Glomerular visceral epithelial cell (primary cell): ENCODE measurements at regions not wholly inside any gene's neighbourhood (a gene's known extent, or its start where the extent isn't known, plus 50 kb on each side); places are given as distances from the start of the nearest gene placed in this dataset.
A peak's percentile ranks its signal among the peaks of the same experiment; 100 is the strongest.
"Not testable (repeated sequence)": the region's sequence is repeated elsewhere in the genome, so short reads cannot be mapped to it uniquely, and the experiment has no call there.

Experiments
- DNase-seq: peaks from one replicate; pipeline ENCODE4 v3.0.0-alpha.2; 2016; ENCODE audit errors: extremely low spot score

GRCh38 chrX:15116900-15117299 lies 153.0 kb downstream of the ASB9 start:
- DNase-seq: no peak

- no peak for DNase-seq
Observed at GRCh38 chrX:15114743-15115566, 154.9 kb downstream of the ASB9 start.

GRCh38 chrX:15107367-15107988 lies 162.4 kb downstream of the ASB9 start:
- no peak for DNase-seq

GRCh38 chrX:15098505-15098904 lies 171.4 kb downstream of the ASB9 start:
- no peak for DNase-seq

- no peak for DNase-seq
Observed at GRCh38 chrX:15087747-15088146, 182.1 kb downstream of the ASB9 start.

- no peak for DNase-seq
Observed at GRCh38 chrX:15073313-15073712, 196.6 kb downstream of the ASB9 start.

- DNase-seq: no peak
Observed at GRCh38 chrX:15072880-15073279, 197.0 kb downstream of the ASB9 start.

GRCh38 chrX:15072259-15072658 lies 197.6 kb downstream of the ASB9 start:
- DNase-seq: no peak

GRCh38 chrX:15059474-15059873 lies 186.3 kb downstream of the MOSPD2 start:
- no peak for DNase-seq

GRCh38 chrX:15056044-15056443 lies 182.8 kb downstream of the MOSPD2 start:
- DNase-seq: peak; percentile 1

- peak; percentile 30 for DNase-seq
Observed at GRCh38 chrX:15055146-15055930, 182.1 kb downstream of the MOSPD2 start.

- DNase-seq: no peak
Observed at GRCh38 chrX:15050395-15050794, 177.2 kb downstream of the MOSPD2 start.

GRCh38 chrX:15043538-15043937 lies 170.3 kb downstream of the MOSPD2 start:
- DNase-seq: no peak

GRCh38 chrX:15033917-15034316 lies 160.7 kb downstream of the MOSPD2 start:
- no peak for DNase-seq

GRCh38 chrX:15017491-15017890 lies 144.3 kb downstream of the MOSPD2 start:
- DNase-seq: no peak

GRCh38 chrX:15016051-15016450 lies 142.8 kb downstream of the MOSPD2 start:
- no peak for DNase-seq

GRCh38 chrX:15014281-15014680 lies 141.1 kb downstream of the MOSPD2 start:
- DNase-seq: no peak

- DNase-seq: no peak
Observed at GRCh38 chrX:15013461-15013860, 140.2 kb downstream of the MOSPD2 start.

- DNase-seq: no peak
Observed at GRCh38 chrX:14997271-14997670, 124.0 kb downstream of the MOSPD2 start.

- not testable (repeated sequence) for DNase-seq
Observed at GRCh38 chrX:14984425-14984824, 111.2 kb downstream of the MOSPD2 start.
